PC-9 (cell line): ENCODE measurements at regions not wholly inside any gene's neighbourhood (a gene's known extent, or its start where the extent isn't known, plus 50 kb on each side); places are given as distances from the start of the nearest gene placed in this dataset.

Source experiments
- BruUV-seq: library from RNA; stranded (reverse); fragments of 400-500 nt; replicated peaks from 2 replicates; lab custom pipeline; 2021; lab: Mats Ljungman, UMichigan
- CTCF ChIA-PET: fragments of 300-600 bp; sonication (Branson Sonifier 250); formaldehyde crosslinking; loops from one replicate; lab custom pipeline; 2022; ENCODE audit warnings: antibody characterized with exemption; lab: Charles Lee
- POLR2A ChIA-PET: fragments of 300-600 bp; sonication (Branson Sonifier 250); formaldehyde crosslinking; loops from one replicate; lab custom pipeline; 2022; ENCODE audit warnings: antibody characterized with exemption; ENCODE audit not compliant: unreplicated experiment; lab: Charles Lee
- DNase-seq, 2 experiments: peaks; one replicate each; pipeline versions ENCODE4 v3.0.0 to v3.0.0-alpha.2; 2015 to 2022; ENCODE audit warnings: mixed read lengths in 1 of 2
- H2AFZ ChIP-seq: fragments of 200-600 bp; sonication (generic); 2 replicates; pipeline ENCODE4 v1.8.1; 2017; ENCODE audit warnings: antibody characterized with exemption
- H3F3A ChIP-seq: fragments of 200-600 bp; sonication (generic); 2 replicates; pipeline ENCODE4 v1.8.1; 2017; ENCODE audit warnings: antibody characterized with exemption, mild to moderate bottlenecking, low read depth; ENCODE audit not compliant: insufficient read depth
- H3K27ac ChIP-seq: fragments of 200-600 bp; sonication (generic); 2 replicates; pipeline ENCODE4 v1.6.1; 2016; ENCODE audit warnings: mixed run types
- H3K27me3 ChIP-seq: fragments of 200-600 bp; sonication (generic); 2 replicates; pipeline ENCODE4 v1.6.1; 2016; ENCODE audit warnings: low read depth, mixed run types; ENCODE audit not compliant: insufficient read depth
- H3K36me3 ChIP-seq: fragments of 200-600 bp; sonication (generic); 2 replicates; pipeline ENCODE4 v1.6.1; 2016; ENCODE audit warnings: low read depth, mixed run types
- H3K4me1 ChIP-seq: fragments of 200-600 bp; sonication (generic); replicated peaks from 2 replicates; pipeline ENCODE4 v1.6.1; 2016; ENCODE audit warnings: mixed run types; ENCODE audit not compliant: insufficient read depth
- H3K4me2 ChIP-seq: fragments of 200-600 bp; sonication (generic); 2 replicates; pipeline ENCODE4 v1.6.1; 2017; ENCODE audit warnings: mixed run types
- H3K4me3 ChIP-seq: fragments of 200-600 bp; sonication (generic); 2 replicates; pipeline ENCODE4 v1.6.1; 2016; ENCODE audit warnings: mixed run types
- H3K79me2 ChIP-seq: fragments of 200-600 bp; sonication (generic); 2 replicates; pipeline ENCODE4 v1.6.1; 2017; ENCODE audit warnings: low read depth, mixed run types
- H3K9me2 ChIP-seq: fragments of 200-600 bp; sonication (generic); 2 replicates; pipeline ENCODE4 v1.8.1; 2017; ENCODE audit warnings: mild to moderate bottlenecking; ENCODE audit not compliant: insufficient read depth
- H3K9me3 ChIP-seq: fragments of 200-600 bp; sonication (generic); 2 replicates; pipeline ENCODE4 v1.8.1; 2016; ENCODE audit warnings: low read depth; ENCODE audit not compliant: insufficient read depth
- H4K20me1 ChIP-seq: fragments of 200-600 bp; sonication (generic); 2 replicates; pipeline ENCODE4 v1.8.1; 2017; ENCODE audit not compliant: insufficient read depth
- CTCF ChIP-seq: fragments of 200-600 bp; sonication (generic); conservative IDR thresholded peaks from 2 replicates; pipeline ENCODE4 v1.6.1; 2017; ENCODE audit warnings: mixed run types, antibody characterized with exemption, mild to moderate bottlenecking, moderate library complexity
- EZH2 ChIP-seq: fragments of 200-600 bp; sonication (generic); IDR thresholded peaks from 2 replicates; pipeline ENCODE4 v1.8.0; 2017; ENCODE audit warnings: antibody characterized with exemption, low read depth
- intact Hi-C: fragments of 100-400 bp; cut with micrococcal nuclease; formaldehyde crosslinking; loops from one replicate; pipeline ENCODE4 v1.10.0; 2022; ENCODE audit not compliant: unreplicated experiment

DNA sequence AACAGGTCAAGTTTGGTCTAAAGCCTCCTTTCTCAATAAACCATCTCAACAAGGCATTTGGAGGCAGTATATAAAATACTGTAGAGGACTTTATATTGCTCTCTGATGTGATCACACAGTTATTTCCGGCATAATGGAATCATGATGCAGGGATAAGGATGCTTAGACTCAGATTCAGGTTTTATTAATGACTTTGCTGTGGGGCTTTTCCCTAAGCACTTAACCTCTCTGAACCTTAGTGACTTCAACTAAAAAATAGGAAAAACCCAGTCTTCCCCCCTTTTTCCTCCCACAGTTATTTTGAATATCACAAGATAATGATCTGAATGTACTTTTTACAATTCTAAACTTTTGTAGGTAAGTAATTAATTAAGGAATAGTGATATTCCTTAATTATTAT, 94.8 kb upstream of the TENM4 start:
- Histone ChIP-seq H3K9me2 (no peaks in the 10 kb centered on the region), H3K9me3 (no peaks in the 10 kb centered on the region), H3K27me3 (peaks cover 24% of the 10 kb centered on the region; the same call in 1 of the 2 replicates), H4K20me1 (no peaks in the 10 kb centered on the region), H3K4me3 (no peak overlapping the region), H3K4me2 (no peak overlapping the region), H3K36me3 (no peaks in the 10 kb centered on the region), H3F3A (no peaks in the 10 kb centered on the region), H2AFZ (no peak overlapping the region), H3K4me1 (no peaks in the 10 kb centered on the region), H3K27ac (no peak overlapping the region), H3K79me2 (no peaks in the 10 kb centered on the region)
- intact Hi-C loops, result no loop called here
- no TSS peak for BruUV-seq
- POLR2A ChIA-PET, result no interaction called here
- CTCF ChIA-PET, result no interaction called here
- no peak for DNase-seq
- TF ChIP-seq EZH2 (no peak), CTCF (no peak)

- POLR2A ChIA-PET, result no interaction called here
- no peaks in the 10 kb centered on the region for H3K36me3 ChIP-seq
- intact Hi-C loops, result no loop called here
- H4K20me1 ChIP-seq, result no peaks in the 10 kb centered on the region
- H3K4me2 ChIP-seq, result no peak overlapping the region
- H3K4me3 ChIP-seq, result no peak overlapping the region
- CTCF ChIA-PET, result no interaction called here
- no peaks in the 10 kb centered on the region for H3K4me1 ChIP-seq
- H3K79me2 ChIP-seq, result no peaks in the 10 kb centered on the region
- H3K27me3 ChIP-seq, result 0 out of 2 replicates have a peak, but pooled peaks cover 6% of the 10 kb centered on the region
- H3K9me3 ChIP-seq, result no peaks in the 10 kb centered on the region
- H3F3A ChIP-seq, result no peaks in the 10 kb centered on the region
- no peak overlapping the region for H2AFZ ChIP-seq
- BruUV-seq, result no TSS peak
- no peaks in the 10 kb centered on the region for H3K9me2 ChIP-seq
- DNase-seq, result no peak
- H3K27ac ChIP-seq, result no peak overlapping the region
- TF ChIP-seq EZH2 (no peak), CTCF (no peak)
These were observed 84.4 kb upstream of the TENM4 start for GRCh38 chr11:79525257-79525656.

- H3K4me2 ChIP-seq, result no peak overlapping the region
- no peak overlapping the region for H2AFZ ChIP-seq
- TF ChIP-seq CTCF, result no peak
- TF ChIP-seq EZH2, result no peak
- H3K27me3 ChIP-seq, result 0 out of 2 replicates have a peak, but pooled peaks cover 4% of the 10 kb centered on the region
- H3F3A ChIP-seq, result no peaks in the 10 kb centered on the region
- H3K4me3 ChIP-seq, result no peak overlapping the region
- intact Hi-C loops, result no loop called here
- H3K79me2 ChIP-seq, result no peaks in the 10 kb centered on the region
- no peak for DNase-seq
- no peaks in the 10 kb centered on the region for H4K20me1 ChIP-seq
- ChIA-PET POLR2A (no interaction called here), CTCF (no interaction called here)
- no TSS peak for BruUV-seq
- H3K9me3 ChIP-seq, result no peaks in the 10 kb centered on the region
- no peak overlapping the region for H3K27ac ChIP-seq
- no peaks in the 10 kb centered on the region for H3K36me3 ChIP-seq
- H3K9me2 ChIP-seq, result no peaks in the 10 kb centered on the region
- H3K4me1 ChIP-seq, result no peaks in the 10 kb centered on the region
These were observed 81.8 kb upstream of the TENM4 start for GRCh38 chr11:79522626-79523025.
